Suprapubic skin (tissue), 4 donors: ENCODE measurements at regions not wholly inside any gene's neighbourhood (a gene's known extent, or its start where the extent isn't known, plus 50 kb on each side); places are given as distances from the start of the nearest gene placed in this dataset.

Source experiments
- DNase-seq, 2 donors: peaks; one replicate each; pipeline ENCODE4 v3.0.0-alpha.2; 2019; ENCODE audit warnings: low spot score in 2 of 2
- H3K27ac ChIP-seq: fragments of 200-600 bp; sonication (generic); one replicate; pipeline ENCODE4 v1.5.1; 2019
- H3K27me3 ChIP-seq: fragments of 200-600 bp; sonication (generic); one replicate; pipeline ENCODE4 v1.5.1; 2019
- H3K36me3 ChIP-seq: fragments of 200-600 bp; sonication (generic); one replicate; pipeline ENCODE4 v1.5.1; 2019
- H3K4me1 ChIP-seq: fragments of 200-600 bp; sonication (generic); one replicate; pipeline ENCODE4 v1.5.1; 2019
- H3K4me3 ChIP-seq: fragments of 200-600 bp; sonication (generic); one replicate; pipeline ENCODE4 v1.5.1; 2019; ENCODE audit warnings: mild to moderate bottlenecking
- H3K9me3 ChIP-seq: fragments of 200-600 bp; sonication (generic); one replicate; pipeline ENCODE4 v1.5.1; 2019
- CTCF ChIP-seq, 2 donors: fragments of 200-600 bp in 1 of 2; fragments of 450-650 bp in 1 of 2; sonication (generic) in 1 of 2; IDR thresholded peaks; one replicate each; pipeline ENCODE4 v1.5.1; 2016 to 2019; ENCODE audit warnings: antibody characterized with exemption in 2 of 2, mild to moderate bottlenecking in 1 of 2, moderate library complexity in 1 of 2
- EP300 ChIP-seq: sonication (generic); formaldehyde crosslinking; IDR thresholded peaks from one replicate; pipeline ENCODE4 v1.6.1; 2017; ENCODE audit warnings: antibody characterized with exemption
- POLR2A ChIP-seq, 2 donors: fragments of 450-650 bp; IDR thresholded peaks; one replicate each; pipeline ENCODE4 v1.6.1; 2017; ENCODE audit warnings: antibody characterized with exemption in 2 of 2, mild to moderate bottlenecking in 2 of 2, moderate library complexity in 2 of 2
- POLR2AphosphoS5 ChIP-seq, 3 donors: sonication (generic); formaldehyde crosslinking; IDR thresholded peaks; one replicate each; pipeline ENCODE4 v1.6.1; 2017; ENCODE audit warnings: antibody characterized with exemption in 3 of 3
- whole genome bisulfite sequencing: methylation state at CpG from one replicate; pipeline ENCODE4 v1.1.5; 2018; 5-methylcytosine and 5-hydroxymethylcytosine counted together

GRCh38 chr12:114916124-114916523 is 232.1 kb upstream of the TBX3 start:
- Histone ChIP-seq H3K4me3 (no peak overlapping the region), H3K9me3 (no peaks in the 10 kb centered on the region), H3K4me1 (peaks cover 2% of the 10 kb centered on the region), H3K27me3 (no peaks in the 10 kb centered on the region), H3K36me3 (no peaks in the 10 kb centered on the region), H3K27ac (no peak overlapping the region)
- DNase-seq = no peak
- no peak for TF ChIP-seq POLR2AphosphoS5 (IDR thresholded peaks at IDR 0.05)
- TF ChIP-seq POLR2A (IDR thresholded peaks at IDR 0.05) = no peak
- no peak for TF ChIP-seq CTCF (IDR thresholded peaks at IDR 0.05)
- TF ChIP-seq EP300 = no peak
- WGBS = 79% methylated on average over 3 of the region's 3 CpGs

- no peak for DNase-seq
- H3K36me3 ChIP-seq = no peaks in the 10 kb centered on the region
- H3K4me3 ChIP-seq = no peak overlapping the region
- no peaks in the 10 kb centered on the region for H3K27me3 ChIP-seq
- peaks cover 2% of the 10 kb centered on the region for H3K4me1 ChIP-seq
- WGBS = 55% methylated on average over 10 of the region's 10 CpGs
- H3K27ac ChIP-seq = no peak overlapping the region
- TF ChIP-seq POLR2AphosphoS5 (IDR thresholded peaks at IDR 0.05) (no peak), EP300 (no peak), POLR2A (IDR thresholded peaks at IDR 0.05) (no peak), CTCF (IDR thresholded peaks at IDR 0.05) (no peak)
- no peaks in the 10 kb centered on the region for H3K9me3 ChIP-seq
Observed at GRCh38 chr12:114913871-114914801, 230.2 kb upstream of the TBX3 start.

GRCh38 chr12:114912811-114913210 is 228.8 kb upstream of the TBX3 start:
- H3K27ac ChIP-seq = no peak overlapping the region
- no peaks in the 10 kb centered on the region for H3K9me3 ChIP-seq
- no peak for DNase-seq
- no peaks in the 10 kb centered on the region for H3K36me3 ChIP-seq
- no peak for TF ChIP-seq EP300
- no peak for TF ChIP-seq CTCF (IDR thresholded peaks at IDR 0.05)
- TF ChIP-seq POLR2A (IDR thresholded peaks at IDR 0.05) = no peak
- 85% methylated on average over 1 of the region's 1 CpG for WGBS
- H3K4me3 ChIP-seq = no peak overlapping the region
- H3K27me3 ChIP-seq = no peaks in the 10 kb centered on the region
- H3K4me1 ChIP-seq = peaks cover 2% of the 10 kb centered on the region

GRCh38 chr12:114911196-114911595 is 227.2 kb upstream of the TBX3 start:
- no peak for TF ChIP-seq POLR2AphosphoS5 (IDR thresholded peaks at IDR 0.05)

GRCh38 chr12:114904254-114905003 is 220.5 kb upstream of the TBX3 start:
- Histone ChIP-seq H3K36me3 (no peaks in the 10 kb centered on the region), H3K27ac (no peak overlapping the region), H3K4me3 (no peak overlapping the region), H3K4me1 (no peaks in the 10 kb centered on the region), H3K9me3 (no peaks in the 10 kb centered on the region), H3K27me3 (no peaks in the 10 kb centered on the region)
- TF ChIP-seq EP300 (no peak), POLR2AphosphoS5 (IDR thresholded peaks at IDR 0.05) (no peak), CTCF (IDR thresholded peaks at IDR 0.05) (no peak), POLR2A (IDR thresholded peaks at IDR 0.05) (no peak)
- DNase-seq = no peak
- WGBS = 83% methylated on average over 7 of the region's 7 CpGs

More at GRCh38 chr12:114911196-114911595, 227.2 kb upstream of the TBX3 start:
- no peak overlapping the region for H3K4me3 ChIP-seq
- H3K27ac ChIP-seq = no peak overlapping the region
- H3K36me3 ChIP-seq = no peaks in the 10 kb centered on the region
- no peaks in the 10 kb centered on the region for H3K27me3 ChIP-seq
- H3K4me1 ChIP-seq = peaks cover 2% of the 10 kb centered on the region
- H3K9me3 ChIP-seq = no peaks in the 10 kb centered on the region
- DNase-seq = no peak
